Keratinocyte (primary cell): ENCODE measurements at regions not wholly inside any gene's neighbourhood (a gene's known extent, or its start where the extent isn't known, plus 50 kb on each side); places are given as distances from the start of the nearest gene placed in this dataset.

ENCODE experiments used
- CTCF ChIP-seq, 3 experiments: IDR thresholded peaks in 1 of 3; conservative IDR thresholded peaks in 1 of 3; optimal IDR thresholded peaks in 1 of 3; 2 replicates in 2 of 3; 3 replicates in 1 of 3; pipeline versions ENCODE3 to v1.5.1; 2011; ENCODE audit warnings: low read length in 3 of 3, mild to moderate bottlenecking in 3 of 3, moderate library complexity in 2 of 3, control low read depth in 1 of 3, inconsistent platforms in 1 of 3; ENCODE audit not compliant: insufficient read depth in 2 of 3; ENCODE audit errors: extremely low read depth in 1 of 3
- EZH2 ChIP-seq: IDR thresholded peaks from one replicate; pipeline ENCODE4 v1.6.1; 2012; ENCODE audit warnings: inconsistent platforms, mild to moderate bottlenecking, low read length, moderate library complexity

- TF ChIP-seq CTCF (optimal IDR thresholded peaks at IDR 0.05 in 1 of 3, IDR thresholded peaks at IDR 0.05 in 1 of 3, conservative IDR thresholded peaks at IDR 0.05 in 1 of 3; ENCODE audit: extremely low read depth in 1 of 3, insufficient read depth in 2 of 3, low read length in 3 of 3) (no peak), EZH2 (no peak)
These were observed 921.0 kb downstream of the ADGRL2 start for GRCh38 chr1:82721702-82722101.
